ENCODE measurements at regions not wholly inside any gene's neighbourhood (a gene's known extent, or its start where the extent isn't known, plus 50 kb on each side); places are given as distances from the start of the nearest gene placed in this dataset.
"Not testable (repeated sequence)": the region's sequence is repeated elsewhere in the genome, so short reads cannot be mapped to it uniquely, and the experiment has no call there.

DNA sequence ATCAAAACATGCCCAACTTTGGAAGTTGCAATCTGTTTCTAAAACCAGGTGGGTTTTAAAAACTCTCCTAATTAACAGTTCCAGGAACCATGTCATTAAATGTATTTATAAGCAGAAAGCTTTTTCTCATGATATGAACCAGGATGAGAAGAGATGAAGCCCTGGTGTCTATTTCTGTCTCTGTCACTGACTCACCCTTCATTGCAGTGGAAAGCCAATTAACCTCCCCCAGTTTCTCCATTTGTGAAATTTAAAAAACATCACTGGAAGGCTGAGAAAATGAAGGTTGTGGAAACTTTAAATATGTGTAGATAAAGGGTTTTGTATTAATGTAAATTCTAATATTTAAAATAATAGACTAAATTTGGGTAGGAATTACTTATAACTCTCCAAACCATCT is 1088.0 kb downstream of the SORCS1 start:
- DNase-seq (ENCODE audit: low spot score): no peak

DNA sequence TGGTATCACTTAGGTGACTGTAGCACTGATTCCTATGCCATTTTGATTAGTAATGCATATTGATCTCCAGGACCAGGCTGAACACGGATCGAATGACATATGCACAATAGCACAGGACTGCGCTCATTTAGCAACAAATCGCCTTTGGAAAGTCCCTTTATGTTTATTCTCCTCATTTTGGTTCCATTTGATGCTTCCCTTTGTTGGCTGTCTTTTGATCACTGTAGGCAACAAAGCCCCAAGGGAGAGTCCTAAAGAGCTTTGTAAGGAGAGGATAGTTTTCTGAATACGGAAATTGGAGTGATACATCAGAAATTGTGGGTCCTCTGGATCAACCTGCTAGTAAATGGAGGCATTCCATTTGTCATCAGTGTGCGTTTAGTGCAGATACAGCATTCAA is 1111.4 kb downstream of the SORCS1 start:
- DNase-seq (ENCODE audit: low spot score): no peak

DNA sequence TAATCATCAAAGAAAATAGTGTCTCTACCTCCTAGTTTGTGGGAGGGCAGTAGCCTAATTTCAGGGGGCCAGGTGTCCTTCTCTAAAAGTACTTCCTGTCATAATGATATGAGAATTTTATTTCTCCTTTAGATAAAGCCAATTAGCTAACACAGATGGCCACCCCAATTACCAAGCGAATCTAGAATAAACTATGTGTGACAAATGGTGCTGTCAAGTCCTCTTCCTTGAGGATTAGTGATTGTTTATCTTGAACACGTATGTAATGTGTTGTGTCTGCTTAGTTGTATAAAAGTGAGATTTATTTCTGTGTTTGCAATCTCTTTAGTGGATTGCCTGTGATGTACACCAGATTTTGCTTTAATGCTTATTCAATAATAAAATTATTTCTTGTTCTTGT is 1120.0 kb downstream of the SORCS1 start:
- no peak for DNase-seq (ENCODE audit: low spot score)

DNA sequence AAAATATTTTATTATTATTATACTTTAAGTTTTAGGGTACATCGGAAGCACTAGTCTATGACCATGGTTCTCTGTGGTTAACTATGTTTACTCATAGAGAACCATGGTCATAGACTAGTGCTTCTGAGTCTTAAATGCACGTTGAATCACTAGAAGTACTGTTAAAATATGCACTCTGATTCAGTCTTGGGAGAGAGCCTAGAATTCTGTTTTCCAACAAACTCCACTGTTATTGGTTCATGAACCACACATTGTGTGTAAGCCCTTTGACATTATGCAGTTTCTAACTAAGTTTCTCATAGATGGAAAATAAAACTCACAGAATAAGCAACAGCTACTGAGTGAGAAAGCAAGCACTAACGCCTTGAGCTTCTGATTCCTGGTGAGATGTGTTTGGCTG is 1120.6 kb downstream of the SORCS1 start:
- no peak for DNase-seq (ENCODE audit: low spot score)

DNA sequence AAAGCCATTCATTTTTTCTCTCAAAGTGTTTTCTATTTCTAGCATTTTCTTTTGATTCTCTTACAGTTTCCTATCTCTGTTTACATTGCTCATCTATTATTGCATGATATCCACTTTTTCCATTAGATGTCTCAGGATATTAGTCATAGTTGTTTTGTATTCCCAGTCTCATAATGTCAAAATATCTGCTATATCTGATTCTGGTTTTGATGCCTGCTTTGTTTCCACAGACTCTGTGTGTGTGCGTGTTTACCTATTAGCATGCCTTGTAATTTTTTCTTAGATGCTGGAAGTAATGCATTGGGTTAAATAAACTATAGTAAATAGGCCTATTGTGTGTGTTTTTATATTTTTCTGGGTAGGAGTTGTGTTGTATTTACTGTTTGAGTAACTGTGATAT is 1126.3 kb downstream of the SORCS1 start:
- no peak for DNase-seq (ENCODE audit: low spot score)

DNA sequence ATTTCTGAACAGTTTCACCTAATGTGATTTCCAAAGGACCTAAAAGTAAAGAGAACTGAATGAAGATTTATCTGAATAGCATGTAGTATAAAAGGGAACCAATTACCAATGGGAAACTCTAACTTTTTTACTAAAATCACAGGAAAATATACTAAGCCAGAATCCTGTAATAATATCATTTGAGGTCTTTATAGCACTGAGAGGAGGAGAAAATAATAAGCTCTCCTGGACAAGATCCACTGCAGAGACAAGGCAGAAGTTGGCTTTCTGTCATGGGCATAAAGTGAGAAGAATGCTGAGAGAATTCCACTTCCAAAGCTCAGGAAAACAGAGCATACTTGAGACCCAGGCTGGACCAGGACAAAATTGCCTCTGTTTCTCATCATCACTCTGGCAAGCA is 1131.4 kb downstream of the SORCS1 start:
- DNase-seq (ENCODE audit: low spot score): no peak

DNA sequence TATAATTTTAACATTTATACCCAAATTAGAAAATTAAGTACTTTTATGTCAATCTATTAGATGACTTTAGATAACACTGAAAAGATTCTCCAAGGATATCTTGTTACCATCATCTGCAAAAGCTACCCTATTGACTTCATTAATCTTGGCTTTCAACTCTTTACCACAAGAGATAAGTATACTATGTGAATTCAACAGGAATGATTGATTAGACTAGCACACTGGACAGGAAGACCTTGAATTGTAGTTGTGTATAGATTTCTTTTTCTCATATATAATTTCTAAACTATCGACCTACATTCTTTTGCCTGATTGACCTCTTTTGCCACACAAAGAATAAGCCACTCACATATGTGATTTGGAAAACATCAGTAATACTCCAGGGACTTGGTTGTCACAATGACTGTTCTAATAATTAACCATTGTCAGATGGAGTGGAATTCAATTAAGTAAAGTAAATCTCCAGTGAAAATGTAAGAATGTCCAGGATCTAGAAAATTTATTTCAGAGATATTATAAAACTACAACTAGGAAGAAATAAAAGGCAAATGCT is 1132.0 kb downstream of the SORCS1 start:
- no peak for DNase-seq (ENCODE audit: low spot score)

DNA sequence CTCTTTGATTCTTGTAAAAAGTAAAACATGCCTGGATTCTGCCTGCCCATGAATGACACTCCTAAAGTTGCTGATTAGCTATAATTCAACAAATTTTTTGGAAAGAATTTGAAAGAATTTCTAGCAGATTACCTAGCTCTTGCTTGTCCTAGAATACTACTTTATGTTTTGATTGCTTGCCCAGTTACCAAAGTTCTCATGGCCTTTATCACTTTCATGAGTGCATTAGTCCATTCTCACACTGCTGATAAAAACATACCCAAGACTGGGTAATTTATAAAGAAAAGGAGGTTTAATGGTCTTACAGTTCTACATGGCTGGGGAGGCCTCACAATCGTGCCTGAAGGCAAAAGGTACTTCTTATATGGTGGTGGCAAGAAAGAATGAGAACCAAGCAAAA is 1137.3 kb downstream of the SORCS1 start:
- DNase-seq (ENCODE audit: low spot score): no peak

DNA sequence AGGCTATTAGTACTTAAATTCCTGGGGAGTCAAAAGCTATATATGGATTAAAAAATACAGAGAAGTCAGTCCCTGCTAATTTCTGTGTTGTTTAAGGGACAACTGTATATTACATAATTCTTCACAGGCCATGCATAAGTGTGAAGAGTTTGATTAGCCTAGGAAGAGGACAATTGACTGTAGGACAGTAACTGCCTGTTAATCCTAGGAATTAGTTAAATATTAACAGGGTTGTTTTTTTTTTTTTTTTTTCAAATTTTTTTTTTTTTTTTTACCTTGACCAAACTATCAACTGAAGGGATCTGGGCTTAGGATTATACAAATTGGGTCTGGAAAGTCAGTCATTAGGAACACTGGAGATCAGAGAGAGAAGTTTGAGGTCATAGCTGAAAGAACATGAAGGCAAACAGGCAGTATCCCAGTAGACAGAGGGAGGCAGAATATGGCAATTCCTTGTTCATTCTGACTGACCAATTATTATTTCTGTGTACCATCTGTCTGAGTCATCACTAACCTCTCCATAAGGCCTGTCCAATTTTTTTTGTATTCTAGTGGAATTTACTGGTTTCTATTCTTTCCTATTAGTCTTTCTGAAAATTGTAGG is 1139.2 kb downstream of the SORCS1 start:
- DNase-seq (ENCODE audit: low spot score): no peak

DNA sequence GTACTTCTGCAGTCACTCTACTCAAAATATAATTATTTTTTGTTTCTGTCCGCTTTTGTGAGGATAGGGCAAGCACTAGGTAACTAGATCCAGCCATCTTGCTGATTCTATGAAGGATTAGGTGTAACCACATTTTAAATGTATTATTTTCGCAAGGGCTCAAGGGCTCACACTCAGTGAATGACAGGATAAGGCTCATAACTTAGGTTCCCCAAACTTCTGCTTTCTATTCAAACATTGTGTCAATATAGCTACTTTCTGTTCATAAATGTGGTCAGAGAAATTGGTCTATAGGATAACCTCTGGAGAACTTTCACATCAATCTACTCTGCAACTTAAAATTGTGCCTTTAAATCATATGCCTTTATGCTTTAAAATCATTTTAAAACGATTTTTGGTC is 1141.2 kb downstream of the SORCS1 start:
- DNase-seq (ENCODE audit: low spot score): no peak

DNA sequence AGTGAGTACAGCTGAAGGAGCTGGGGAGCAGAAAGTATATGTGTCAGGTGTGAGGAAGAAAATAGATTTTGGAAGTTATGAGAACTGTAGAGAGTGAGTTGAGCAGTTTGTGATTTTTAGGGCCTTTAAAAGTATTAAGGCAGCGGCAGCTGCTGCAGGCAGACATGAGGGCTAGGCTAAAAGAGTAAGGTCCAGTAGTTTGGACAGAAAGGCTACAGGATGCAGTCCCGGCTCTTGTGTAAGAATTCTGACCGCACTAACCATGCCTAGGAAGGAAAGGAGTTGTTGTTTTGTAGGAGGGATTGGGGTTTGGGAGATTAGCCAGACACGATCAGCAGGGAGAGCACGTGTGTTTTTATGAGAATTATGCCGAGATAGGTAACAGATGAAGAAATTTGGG is 1144.9 kb downstream of the SORCS1 start:
- DNase-seq (ENCODE audit: low spot score): not testable (repeated sequence)

DNA sequence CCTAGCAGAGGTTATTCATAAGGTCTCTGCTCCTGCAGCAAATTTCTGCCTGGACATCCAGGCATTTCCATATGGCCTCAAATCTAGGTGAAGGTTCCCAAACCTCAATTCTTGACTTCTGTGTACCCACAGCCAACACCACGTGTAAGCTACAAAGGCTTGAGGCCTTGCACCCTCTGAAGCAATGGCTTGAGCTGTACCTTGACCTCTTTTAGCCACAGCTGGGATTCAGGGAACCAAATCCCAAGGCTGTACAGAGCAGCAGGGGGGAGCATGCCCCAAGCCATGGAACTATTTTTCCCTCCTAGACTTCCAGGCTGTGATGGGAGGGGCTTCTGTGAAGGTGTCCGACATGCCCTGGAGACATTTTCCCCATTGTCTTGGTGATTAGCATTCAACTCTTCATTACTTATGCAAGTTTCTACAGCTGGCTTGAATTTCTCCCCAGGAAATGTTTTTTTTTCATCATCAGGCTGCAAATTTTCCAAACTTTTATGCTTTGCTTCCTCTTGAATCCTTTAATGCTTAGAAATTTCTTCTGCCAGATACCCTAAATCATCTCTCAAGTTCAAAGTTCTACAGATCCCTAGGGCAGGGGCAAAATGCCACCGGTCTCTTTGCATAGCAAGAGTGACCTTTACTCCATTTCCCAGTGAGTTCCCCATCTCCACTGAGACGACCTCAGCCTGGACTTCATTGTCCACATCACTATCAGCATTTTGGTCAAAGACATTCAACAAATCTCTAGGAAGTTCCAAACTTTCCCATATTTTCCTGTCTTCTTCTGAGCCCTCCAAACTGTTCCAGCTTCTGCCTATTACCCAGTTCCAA is 1148.9 kb downstream of the SORCS1 start:
- DNase-seq (ENCODE audit: low spot score): not testable (repeated sequence)

DNA sequence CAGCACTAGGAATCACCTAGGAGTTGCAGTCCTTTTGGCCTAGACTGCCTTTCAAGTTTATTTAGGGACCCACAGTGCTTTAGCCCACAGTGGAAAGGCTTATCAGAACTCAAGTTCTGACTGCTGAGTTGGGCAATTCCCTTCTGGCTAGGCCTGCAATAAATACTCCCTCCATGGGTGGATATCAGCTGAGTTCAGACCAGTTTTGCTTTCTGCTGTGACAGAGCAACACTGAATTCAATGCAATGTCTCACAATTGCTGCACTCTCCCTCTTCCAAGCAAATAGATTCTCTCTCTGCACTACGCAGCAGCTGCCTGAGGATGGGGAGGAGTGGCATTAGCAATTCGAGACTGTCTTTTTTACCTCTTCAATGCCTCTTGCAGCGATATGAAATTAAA is 1153.3 kb downstream of the SORCS1 start:
- DNase-seq (ENCODE audit: low spot score): no peak

DNA sequence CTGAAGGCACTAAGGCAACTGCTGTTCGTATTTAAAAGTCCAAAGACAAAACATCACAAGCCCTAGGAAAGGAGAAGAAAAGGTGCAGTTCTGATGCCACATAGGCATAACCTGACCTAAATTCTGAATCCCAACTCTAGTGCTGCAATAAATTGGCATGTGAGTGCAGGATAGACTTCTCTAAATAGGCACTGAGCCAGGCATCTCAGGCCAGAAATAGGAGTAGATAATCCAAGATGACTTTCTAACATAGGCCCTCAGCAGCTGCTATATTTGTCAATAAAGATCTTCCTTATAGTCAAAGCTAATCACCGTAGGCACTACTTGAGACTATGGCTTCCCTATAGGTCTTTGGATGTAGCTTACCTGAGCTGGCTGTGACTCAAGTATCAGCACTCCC is 1163.8 kb downstream of the SORCS1 start:
- DNase-seq (ENCODE audit: low spot score): no peak

DNA sequence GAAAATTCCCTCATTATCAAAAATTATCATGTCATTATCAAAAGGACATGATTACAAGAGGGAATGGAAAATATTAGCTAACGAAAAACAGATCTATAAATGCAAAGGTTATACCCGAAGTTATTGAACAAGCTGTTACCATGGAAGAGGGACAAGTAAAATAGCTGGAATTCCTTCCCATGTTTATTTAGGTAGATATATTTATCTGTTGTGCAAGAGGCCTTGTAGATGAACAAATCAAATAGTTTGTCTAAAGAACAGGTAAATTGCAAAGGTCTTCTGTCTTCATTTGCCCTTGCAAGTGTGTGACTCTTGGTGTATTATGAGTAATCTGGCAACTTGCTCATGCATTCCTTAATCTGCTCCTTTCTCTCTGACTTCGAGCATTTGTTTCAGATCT is 1170.9 kb downstream of the SORCS1 start:
- DNase-seq (ENCODE audit: low spot score): no peak

DNA sequence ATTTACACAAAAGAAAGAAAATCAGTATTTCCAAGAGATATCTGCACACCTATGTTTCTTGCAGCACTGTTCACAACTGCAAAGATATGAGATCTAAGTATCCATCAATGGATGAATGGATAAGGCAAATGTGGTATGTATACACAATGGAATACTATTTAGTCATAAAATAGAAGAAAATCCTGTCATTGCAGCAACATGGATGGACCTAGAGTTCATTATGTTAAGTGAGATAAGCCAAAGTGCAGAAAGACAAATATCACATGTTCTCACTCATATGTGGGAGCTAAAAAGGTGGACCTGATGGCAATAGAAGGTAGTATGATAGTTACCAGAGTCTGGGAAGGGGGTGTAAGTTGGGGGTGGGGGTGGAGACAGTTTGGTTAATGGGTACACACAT is 1171.6 kb downstream of the SORCS1 start:
- no peak for DNase-seq (ENCODE audit: low spot score)

DNA sequence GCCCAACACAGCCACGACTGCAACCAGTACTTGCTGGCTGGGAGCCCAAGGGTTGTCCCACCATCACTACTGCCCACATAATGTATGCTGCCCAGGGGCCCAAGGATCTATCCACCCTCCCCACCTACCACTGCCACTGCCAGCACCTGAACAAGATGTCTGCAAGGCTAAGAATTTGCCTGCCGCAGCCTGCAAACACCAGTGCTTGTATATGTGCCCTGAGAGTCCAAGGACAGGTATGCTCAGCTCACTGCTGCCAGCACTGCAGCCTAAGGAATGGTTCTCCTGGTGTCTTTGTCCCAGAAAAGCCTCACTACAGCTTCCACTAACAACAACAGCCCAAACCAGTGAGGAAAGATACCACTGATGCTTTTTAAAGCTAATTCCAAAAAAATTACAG is 1174.0 kb downstream of the SORCS1 start:
- no peak for DNase-seq (ENCODE audit: low spot score)

DNA sequence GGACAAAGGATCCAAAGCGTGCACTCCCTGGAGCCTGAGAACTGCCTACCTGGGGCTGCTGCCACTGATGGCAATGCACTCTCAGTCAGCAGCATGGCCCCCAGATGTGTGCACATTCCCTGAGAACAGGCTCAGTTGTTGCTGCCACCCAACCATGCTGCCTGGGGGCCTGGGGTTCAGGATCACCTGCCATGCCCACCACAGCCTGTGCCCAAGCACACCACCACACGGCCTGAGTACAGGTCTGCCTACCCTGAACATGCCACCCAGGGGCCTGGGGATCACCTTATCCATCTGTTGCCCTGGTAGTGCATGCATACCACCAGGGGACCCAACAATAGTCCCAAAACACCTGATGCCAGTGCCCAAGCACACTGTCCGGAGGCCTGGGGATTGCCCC is 1174.5 kb downstream of the SORCS1 start:
- no peak for DNase-seq (ENCODE audit: low spot score)

DNA sequence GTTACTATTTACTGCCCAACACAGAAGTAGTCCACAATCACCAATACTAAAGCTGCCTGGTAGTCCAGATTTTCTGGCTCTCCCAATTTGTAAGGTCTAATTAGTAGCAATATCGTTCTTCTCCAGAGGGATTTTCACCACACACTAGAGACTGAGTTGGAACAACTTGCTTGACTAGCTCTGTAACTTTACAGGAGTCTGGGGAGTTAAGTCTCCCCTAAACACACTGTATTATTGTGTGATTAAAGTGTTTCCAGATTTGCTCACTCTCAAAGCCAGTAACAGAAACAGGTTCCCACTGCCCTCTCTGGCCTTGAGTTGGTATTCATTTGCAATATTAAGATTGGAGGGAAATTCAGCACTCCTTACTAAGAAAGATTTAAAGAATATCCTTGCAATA is 1175.7 kb downstream of the SORCS1 start:
- no peak for DNase-seq (ENCODE audit: low spot score)

DNA sequence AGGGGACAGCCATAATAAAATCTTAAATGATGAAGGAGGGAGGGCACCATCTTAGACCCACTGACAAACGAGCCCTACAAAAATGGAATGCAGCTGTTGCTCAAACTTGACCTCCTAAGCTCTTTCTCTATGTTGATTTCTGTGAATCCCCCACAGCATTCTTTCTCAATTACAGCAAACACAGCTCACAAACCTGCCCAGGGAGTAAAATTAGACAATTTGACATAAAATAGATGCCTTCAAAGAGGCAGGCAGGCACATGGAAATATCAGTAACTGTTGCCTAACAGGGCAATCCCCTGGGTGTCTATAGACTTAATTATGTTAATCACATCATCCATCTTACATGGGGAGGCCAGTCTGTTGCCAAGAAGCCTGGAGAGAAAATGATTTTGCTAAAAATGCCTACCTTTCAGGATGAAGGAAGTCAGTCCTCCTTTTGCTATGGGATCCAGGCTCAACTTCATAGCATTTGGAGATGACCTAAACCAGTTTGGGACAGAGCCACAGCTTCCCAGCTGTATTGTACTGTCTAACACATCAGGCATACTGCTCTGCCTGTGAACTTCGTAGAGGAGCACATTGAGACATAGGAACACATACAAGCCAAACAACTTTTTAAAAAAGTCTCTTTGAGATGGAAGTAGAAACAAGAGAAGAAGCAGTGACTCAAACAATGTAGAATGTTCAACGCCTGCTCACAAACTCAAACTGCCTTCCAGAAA is 1177.4 kb downstream of the SORCS1 start:
- no peak for DNase-seq (ENCODE audit: low spot score)

DNA sequence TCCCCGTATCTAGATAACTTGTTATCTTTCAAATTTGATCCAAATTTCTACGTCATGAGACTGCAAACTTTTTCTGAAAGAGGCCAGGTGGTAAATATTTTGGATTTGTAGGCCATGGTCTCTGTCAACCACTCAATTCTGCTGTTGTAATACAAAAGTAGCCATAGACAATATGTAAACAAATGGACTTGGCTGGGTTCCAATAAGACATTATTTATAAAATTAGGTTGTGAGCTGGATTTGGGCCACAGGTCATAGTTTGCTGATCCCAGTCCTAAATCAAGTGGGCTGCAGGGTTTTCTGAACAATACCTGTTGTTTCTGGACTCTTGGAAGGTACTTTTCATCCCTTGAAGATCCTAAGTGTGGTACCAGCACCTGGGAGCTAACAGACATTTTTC is 1178.0 kb downstream of the SORCS1 start:
- no peak for DNase-seq (ENCODE audit: low spot score)

DNA sequence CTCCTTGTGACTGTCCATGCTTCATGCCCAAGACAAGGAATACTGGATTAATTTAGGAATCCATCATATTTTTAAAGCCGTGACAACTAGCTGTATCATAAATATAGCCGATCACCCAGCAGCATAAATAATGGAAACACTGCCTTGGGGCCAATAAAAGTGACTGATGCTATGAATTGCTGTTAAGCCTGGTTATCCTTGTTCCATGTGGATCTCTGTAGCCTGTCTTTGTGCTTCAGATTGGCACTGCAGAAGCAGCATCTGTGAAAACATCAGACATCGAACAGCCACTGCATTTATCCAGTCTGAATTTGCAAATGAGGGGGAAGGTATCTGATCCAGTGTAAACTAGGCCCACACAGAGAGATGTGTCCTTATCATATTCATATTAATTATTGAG is 1181.8 kb downstream of the SORCS1 start:
- DNase-seq (ENCODE audit: low spot score): no peak

DNA sequence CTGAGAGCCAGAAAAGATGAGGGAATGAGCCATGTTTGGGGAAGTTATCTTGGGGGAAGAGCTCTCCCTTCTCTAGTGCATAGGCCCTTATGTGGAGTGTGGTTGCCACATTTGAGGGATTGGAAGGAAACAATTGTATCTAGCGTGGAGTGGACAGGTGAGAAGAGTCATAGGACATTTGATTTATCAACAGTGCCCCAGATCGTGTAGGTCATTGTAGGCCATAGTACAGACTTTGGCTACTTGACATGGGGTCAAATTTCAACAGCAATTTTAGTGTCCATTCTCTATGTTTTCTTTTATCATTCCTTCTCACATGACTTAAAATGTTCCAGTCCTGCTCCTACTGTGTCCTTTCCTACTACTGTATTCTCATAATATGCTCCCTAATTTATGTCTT is 1182.8 kb downstream of the SORCS1 start:
- DNase-seq (ENCODE audit: low spot score): no peak
